HepG2 (cell line): ENCODE measurements at regions not wholly inside any gene's neighbourhood (a gene's known extent, or its start where the extent isn't known, plus 50 kb on each side); places are given as distances from the start of the nearest gene placed in this dataset.

Experiments
- ATAC-seq: fragments of 200-7000 bp; cut with Tn5 transposase; 3 replicates; pipeline ENCODE4 v1.9.1; 2020; ENCODE audit warnings: mild to moderate bottlenecking, moderate library complexity
- BruUV-seq: library from RNA; stranded (reverse); fragments of 400-500 nt; replicated peaks from 2 replicates; lab custom pipeline; 2021; lab: Mats Ljungman, UMichigan
- CTCF ChIA-PET: fragments of 300-600 bp; formaldehyde crosslinking; extraction: SDS; loops from one replicate; lab custom pipeline; 2021; ENCODE audit warnings: low total read pairs, inconsistent platforms, low intra/inter-chr PET ratio; lab: Yijun Ruan, JAX
- POLR2A ChIA-PET: fragments of 350-600 bp; sonication (Branson Sonifier 250); formaldehyde crosslinking; loops from one replicate; lab custom pipeline; 2020; ENCODE audit warnings: antibody characterized with exemption, inconsistent platforms; lab: Yijun Ruan, JAX
- DNase-seq: peaks from one replicate; pipeline ENCODE4 v3.0.0-alpha.2; 2015; ENCODE audit warnings: low spot score
- FAIRE-seq: peaks from 3 replicates; lab custom pipeline; 2011; peaks lifted over from hg19 to GRCh38; lab: Jason Lieb, UNC
- H2AFZ ChIP-seq: one replicate; pipeline ENCODE4 v1.6.1; 2011; ENCODE audit warnings: low read length, inconsistent platforms
- H3K27ac ChIP-seq: fragments of 300-600 bp; 3 replicates; pipeline ENCODE4 v1.8.0; 2011; ENCODE audit warnings: mixed run types, mild to moderate bottlenecking, mixed read lengths, low read length, inconsistent platforms; ENCODE audit not compliant: insufficient read depth; ENCODE audit errors: extremely low read length
- H3K27me3 ChIP-seq, 2 experiments: fragments of 200-600 bp in 1 of 2; 2 replicates in 1 of 2; 3 replicates in 1 of 2; pipeline versions ENCODE4 v1.6.0 to v1.8.0; 2011; ENCODE audit warnings: low read length in 2 of 2, mild to moderate bottlenecking in 2 of 2, moderate library complexity in 2 of 2, inconsistent platforms in 1 of 2; ENCODE audit not compliant: insufficient read depth in 2 of 2, control insufficient read depth in 1 of 2
- H3K36me3 ChIP-seq, 2 experiments: fragments of 200-600 bp in 1 of 2; replicated peaks in 1 of 2; 2 replicates in 1 of 2; 3 replicates in 1 of 2; pipeline versions ENCODE4 v1.5.1 to v1.8.0; 2011; ENCODE audit warnings: low read length in 2 of 2, inconsistent platforms in 1 of 2; ENCODE audit not compliant: insufficient read depth in 2 of 2, control insufficient read depth in 1 of 2
- H3K4me1 ChIP-seq: 2 replicates; pipeline ENCODE4 v1.5.1; 2012; ENCODE audit warnings: low read length, inconsistent platforms; ENCODE audit not compliant: insufficient read depth
- H3K4me2 ChIP-seq: 2 replicates; pipeline ENCODE4 v1.6.0; 2011; ENCODE audit warnings: low read depth, low read length, inconsistent platforms
- H3K4me3 ChIP-seq, 3 experiments: fragments of 200-600 bp in 1 of 3; sonication (generic), shearing (Covaris generic) in 1 of 3; replicated peaks in 1 of 3; 2 replicates each; pipeline ENCODE4 v1.5.1; 2011 to 2016; ENCODE audit warnings: low read length in 3 of 3, inconsistent platforms in 2 of 3, low read depth in 2 of 3, mild to moderate bottlenecking in 2 of 3, control low read depth in 1 of 3, mixed read lengths in 1 of 3; ENCODE audit not compliant: insufficient read depth in 1 of 3
- H3K79me2 ChIP-seq: one replicate; pipeline ENCODE4 v1.6.1; 2011; ENCODE audit warnings: low read length, inconsistent platforms; ENCODE audit not compliant: insufficient read depth
- H3K9ac ChIP-seq: 2 replicates; pipeline ENCODE4 v1.6.0; 2011; ENCODE audit warnings: mild to moderate bottlenecking, low read depth, low read length, inconsistent platforms; ENCODE audit not compliant: insufficient read depth
- H3K9me3 ChIP-seq: 2 replicates; pipeline ENCODE4 v1.5.1; 2012; ENCODE audit warnings: mild to moderate bottlenecking, low read length
- H4K20me1 ChIP-seq: 2 replicates; pipeline ENCODE4 v1.6.0; 2011; ENCODE audit warnings: inconsistent platforms, mild to moderate bottlenecking, low read length, moderate library complexity; ENCODE audit not compliant: insufficient read depth
- KLF16 ChIP-seq, 2 experiments: sonication (generic) in 1 of 2; formaldehyde crosslinking in 1 of 2; IDR thresholded peaks; 2 replicates each; pipeline versions ENCODE4 v1.6.1 to v1.8.0; 2016 to 2023; ENCODE audit warnings: missing genetic modification reagents in 2 of 2, missing compliant biosample characterization in 1 of 2
- MIER3 ChIP-seq: IDR thresholded peaks from 2 replicates; pipeline ENCODE4 v1.6.1; 2016; ENCODE audit warnings: missing compliant biosample characterization, borderline replicate concordance
- PAWR ChIP-seq: sonication (generic); formaldehyde crosslinking; IDR thresholded peaks from 2 replicates; pipeline ENCODE4 v1.4.0; 2020; ENCODE audit warnings: missing genetic modification reagents, mild to moderate bottlenecking, borderline replicate concordance
- RARG ChIP-seq: sonication (generic); formaldehyde crosslinking; IDR thresholded peaks from 2 replicates; pipeline ENCODE4 v1.4.0; 2020; ENCODE audit warnings: low read depth, mild to moderate bottlenecking, missing genetic modification reagents
- RXRB ChIP-seq: IDR thresholded peaks from 2 replicates; pipeline ENCODE4 v1.6.1; 2016; ENCODE audit warnings: borderline replicate concordance, missing genetic modification reagents, missing compliant biosample characterization
- SALL1 ChIP-seq: sonication (generic); formaldehyde crosslinking; IDR thresholded peaks from 2 replicates; pipeline ENCODE4 v1.8.0; 2022; ENCODE audit warnings: mild to moderate bottlenecking, missing genetic modification reagents
- TGIF2 ChIP-seq: IDR thresholded peaks from 2 replicates; pipeline ENCODE4 v1.6.1; 2016; ENCODE audit warnings: control low read depth, missing compliant biosample characterization
- ZNF142 ChIP-seq: sonication (generic); formaldehyde crosslinking; IDR thresholded peaks from 2 replicates; pipeline ENCODE4 v1.4.0; 2020; ENCODE audit warnings: missing genetic modification reagents
- ZNF546 ChIP-seq: sonication (generic); formaldehyde crosslinking; conservative IDR thresholded peaks from 2 replicates; pipeline ENCODE4 v1.8.1; 2023; ENCODE audit warnings: mild to moderate bottlenecking, missing genetic modification reagents
- WGBS: methylation state at CpG from one replicate; pipeline ENCODE4 v1.1.6; 2017; ENCODE audit warnings: low lambda C conversion rate; 5-methylcytosine and 5-hydroxymethylcytosine counted together
- in situ Hi-C: cut with HindIII; loops from 2 replicates; pipeline ENCODE4 v1.10.0; 2017; ENCODE audit warnings: low pct_unique_long_range_greater_than_20kb; ENCODE audit not compliant: extremely low pct_ligation_motif_present
- intact Hi-C: fragments of 100-400 bp; cut with micrococcal nuclease; formaldehyde crosslinking; loops from one replicate; pipeline ENCODE4 v1.10.0; 2022; ENCODE audit not compliant: unreplicated experiment
- TF ChIP-seq, protein P1 (sequence below), 2 experiments: sonication (generic) in 1 of 2; formaldehyde crosslinking in 1 of 2; IDR thresholded peaks; 2 replicates each; pipeline versions ENCODE4 v1.4.0 to v1.6.1; 2016 to 2020; ENCODE audit warnings: borderline replicate concordance in 1 of 2, low read depth in 1 of 2, mild to moderate bottlenecking in 1 of 2, missing genetic modification reagents in 1 of 2
- TF ChIP-seq, protein P2 (sequence below): IDR thresholded peaks from 2 replicates; pipeline ENCODE4 v1.6.1; 2016; ENCODE audit warnings: low read depth

DNA sequence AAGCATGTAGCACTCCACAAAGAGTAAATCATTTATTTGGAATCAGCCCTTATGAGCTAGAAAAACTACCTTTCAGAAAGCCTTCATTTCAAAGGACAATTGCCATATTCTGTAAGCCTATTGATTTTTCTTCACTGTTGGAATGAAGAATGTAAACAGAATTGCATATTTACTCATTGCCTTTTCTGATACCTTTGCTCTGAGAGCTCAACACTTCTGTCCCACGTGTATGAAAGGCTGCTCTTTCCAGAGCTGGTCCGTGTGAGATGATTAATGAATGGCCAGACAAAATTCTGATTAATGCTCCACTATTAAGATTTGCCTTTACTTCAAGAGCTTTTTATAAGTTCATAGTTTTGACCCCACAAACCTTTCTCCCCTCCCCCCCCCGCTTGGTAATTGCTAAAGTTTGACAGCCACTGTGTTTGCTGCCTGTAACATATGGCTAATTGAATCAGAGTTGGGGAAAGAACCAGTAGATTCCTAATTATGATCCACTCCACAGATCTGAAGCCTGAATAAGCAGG lies 63.0 kb upstream of the PLEKHA5 start:
- no TSS peak for BruUV-seq
- in situ Hi-C loops: no loop called here
- DNase-seq (peak; percentile 89), FAIRE-seq (peak; percentile 79), ATAC-seq (peak; percentile 99)
- H3K27ac ChIP-seq: peak overlapping the region; percentile 72
- 2% methylated on average over 3 of the region's 3 CpGs for WGBS
- H3K27me3 ChIP-seq: no peaks in the 10 kb centered on the region
- no peaks in the 10 kb centered on the region for H3K9me3 ChIP-seq
- peaks cover 36% of the 10 kb centered on the region for H3K4me1 ChIP-seq
- H3K4me2 ChIP-seq: peak overlapping the region; percentile 58
- no peak overlapping the region for H2AFZ ChIP-seq
- no peaks in the 10 kb centered on the region for H3K79me2 ChIP-seq
- H3K36me3 ChIP-seq: no peaks in the 10 kb centered on the region
- ChIA-PET CTCF (no interaction called here), POLR2A (interaction anchor here (1.9 kb wide), 1 partner anchor 31 kb away, joined by 15 read pairs; no protein-coding TSS in a partner anchor)
- intact Hi-C loops: no loop called here
- H3K9ac ChIP-seq: peak overlapping the region; percentile 41
- H3K4me3 ChIP-seq: peak overlapping the region in 2 of 3 experiments; percentile 29; a peak in 3 of 6 replicates
- H4K20me1 ChIP-seq: no peaks in the 10 kb centered on the region
- TF ChIP-seq TGIF2 (CRISPR knock-in tag) (peak; percentile 87), RXRB (CRISPR knock-in tag) (peak; percentile 92), RARG (CRISPR knock-in tag) (no peak), ZNF142 (CRISPR knock-in tag) (no peak), PAWR (CRISPR knock-in tag) (no peak), MIER3 (CRISPR knock-in tag) (peak; percentile 93), SALL1 (CRISPR knock-in tag) (peak; percentile 84; the same call in 1 of the 2 replicates), KLF16 (CRISPR knock-in tag; IDR thresholded peaks at IDR 0.05) (peak in 1 of 2 experiments; percentile 95; a peak in 2 of 4 replicates), ZNF546 (CRISPR knock-in tag) (no peak)
- TF ChIP-seq, protein P1, sequence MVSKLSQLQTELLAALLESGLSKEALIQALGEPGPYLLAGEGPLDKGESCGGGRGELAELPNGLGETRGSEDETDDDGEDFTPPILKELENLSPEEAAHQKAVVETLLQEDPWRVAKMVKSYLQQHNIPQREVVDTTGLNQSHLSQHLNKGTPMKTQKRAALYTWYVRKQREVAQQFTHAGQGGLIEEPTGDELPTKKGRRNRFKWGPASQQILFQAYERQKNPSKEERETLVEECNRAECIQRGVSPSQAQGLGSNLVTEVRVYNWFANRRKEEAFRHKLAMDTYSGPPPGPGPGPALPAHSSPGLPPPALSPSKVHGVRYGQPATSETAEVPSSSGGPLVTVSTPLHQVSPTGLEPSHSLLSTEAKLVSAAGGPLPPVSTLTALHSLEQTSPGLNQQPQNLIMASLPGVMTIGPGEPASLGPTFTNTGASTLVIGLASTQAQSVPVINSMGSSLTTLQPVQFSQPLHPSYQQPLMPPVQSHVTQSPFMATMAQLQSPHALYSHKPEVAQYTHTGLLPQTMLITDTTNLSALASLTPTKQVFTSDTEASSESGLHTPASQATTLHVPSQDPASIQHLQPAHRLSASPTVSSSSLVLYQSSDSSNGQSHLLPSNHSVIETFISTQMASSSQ (IDR thresholded peaks at IDR 0.05; ENCODE audit: low read depth): peak; percentile 93
- TF ChIP-seq, protein P1 (CRISPR knock-in tag; IDR thresholded peaks at IDR 0.05; ENCODE audit: borderline replicate concordance): peak; percentile 98
- TF ChIP-seq, protein P2, sequence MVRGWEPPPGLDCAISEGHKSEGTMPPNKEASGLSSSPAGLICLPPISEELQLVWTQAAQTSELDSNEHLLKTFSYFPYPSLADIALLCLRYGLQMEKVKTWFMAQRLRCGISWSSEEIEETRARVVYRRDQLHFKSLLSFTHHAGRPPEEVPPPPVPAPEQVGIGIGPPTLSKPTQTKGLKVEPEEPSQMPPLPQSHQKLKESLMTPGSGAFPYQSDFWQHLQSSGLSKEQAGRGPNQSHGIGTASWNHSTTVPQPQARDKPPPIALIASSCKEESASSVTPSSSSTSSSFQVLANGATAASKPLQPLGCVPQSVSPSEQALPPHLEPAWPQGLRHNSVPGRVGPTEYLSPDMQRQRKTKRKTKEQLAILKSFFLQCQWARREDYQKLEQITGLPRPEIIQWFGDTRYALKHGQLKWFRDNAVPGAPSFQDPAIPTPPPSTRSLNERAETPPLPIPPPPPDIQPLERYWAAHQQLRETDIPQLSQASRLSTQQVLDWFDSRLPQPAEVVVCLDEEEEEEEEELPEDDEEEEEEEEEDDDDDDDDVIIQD (CRISPR knock-in tag): peak; percentile 63; the same call in 1 of the 2 replicates
